Ishikawa (cell line): ENCODE measurements at regions not wholly inside any gene's neighbourhood (a gene's known extent, or its start where the extent isn't known, plus 50 kb on each side); places are given as distances from the start of the nearest gene placed in this dataset.

Experiments used
- CEBPB ChIP-seq: IDR thresholded peaks from 2 replicates; pipeline ENCODE4 v1.6.1; 2012
- CREB1 ChIP-seq: IDR thresholded peaks from 2 replicates; pipeline ENCODE4 v1.6.1; 2012; ENCODE audit warnings: low read depth
- EGR1 ChIP-seq: IDR thresholded peaks from 2 replicates; pipeline ENCODE4 v1.6.1; 2012
- EP300 ChIP-seq: IDR thresholded peaks from 2 replicates; pipeline ENCODE4 v1.6.1; 2012; ENCODE audit warnings: borderline replicate concordance
- MAX ChIP-seq: IDR thresholded peaks from 2 replicates; pipeline ENCODE4 v1.6.1; 2012
- RAD21 ChIP-seq: IDR thresholded peaks from 2 replicates; pipeline ENCODE4 v1.6.1; 2012; ENCODE audit warnings: low read depth
- TAF1 ChIP-seq: IDR thresholded peaks from 2 replicates; pipeline ENCODE4 v1.6.1; 2012; ENCODE audit warnings: low read depth, mild to moderate bottlenecking
- TCF12 ChIP-seq: IDR thresholded peaks from 2 replicates; pipeline ENCODE4 v1.6.1; 2012; ENCODE audit warnings: low read depth
- TEAD4 ChIP-seq: IDR thresholded peaks from 2 replicates; pipeline ENCODE4 v1.6.1; 2012
- USF1 ChIP-seq: IDR thresholded peaks from 2 replicates; pipeline ENCODE4 v1.6.1; 2012
- YY1 ChIP-seq: IDR thresholded peaks from 2 replicates; pipeline ENCODE4 v1.6.1; 2012; ENCODE audit warnings: low read depth

- no peak for TF ChIP-seq MAX
- no peak for TF ChIP-seq EGR1
- TF ChIP-seq TEAD4, result peak; percentile 85
- no peak for TF ChIP-seq YY1
- no peak for TF ChIP-seq USF1
- no peak for TF ChIP-seq EP300
- no peak for TF ChIP-seq TAF1
- no peak for TF ChIP-seq CREB1
- no peak for TF ChIP-seq RAD21
- TF ChIP-seq CEBPB, result no peak
- no peak for TF ChIP-seq TCF12
Measured at GRCh38 chr6:12572896-12573827, 143.4 kb upstream of the PHACTR1 start.
